Neural cell (in vitro differentiated cells): ENCODE measurements at regions not wholly inside any gene's neighbourhood (a gene's known extent, or its start where the extent isn't known, plus 50 kb on each side); places are given as distances from the start of the nearest gene placed in this dataset.
A peak's percentile ranks its signal among the peaks of the same experiment; 100 is the strongest.

Source experiments
- H2AFZ ChIP-seq: fragments of 200-600, 300-800 bp; sonication (generic), shearing (Covaris generic); 2 replicates; pipeline ENCODE4 v1.6.0; 2014; ENCODE audit warnings: low read depth, mild to moderate bottlenecking, antibody characterized with exemption, low read length, moderate library complexity
- H3F3A ChIP-seq: fragments of 200-600 bp; shearing (Covaris generic); 2 replicates; pipeline ENCODE4 v1.6.1; 2016; ENCODE audit warnings: mild to moderate bottlenecking, moderate library complexity, mixed read lengths, antibody characterized with exemption, low read length; ENCODE audit not compliant: insufficient read depth, poor library complexity, severe bottlenecking
- H3K27ac ChIP-seq: fragments of 200-600, 300-800 bp; sonication (generic), shearing (Covaris generic); 2 replicates; pipeline ENCODE4 v1.5.1; 2014; ENCODE audit warnings: mild to moderate bottlenecking, low read length, moderate library complexity
- H3K27me3 ChIP-seq: fragments of 300-800, 200-600 bp; sonication (generic), shearing (Covaris generic); 2 replicates; pipeline ENCODE4 v1.6.0; 2014; ENCODE audit warnings: mild to moderate bottlenecking, low read depth, low read length, moderate library complexity; ENCODE audit not compliant: insufficient read depth
- H3K36me3 ChIP-seq: fragments of 300-800, 200-600 bp; sonication (generic), shearing (Covaris generic); 2 replicates; pipeline ENCODE4 v1.5.1; 2014; ENCODE audit warnings: mild to moderate bottlenecking, antibody characterized with exemption, low read length, moderate library complexity; ENCODE audit not compliant: insufficient read depth
- H3K4me2 ChIP-seq: fragments of 300-800, 200-600 bp; sonication (generic), shearing (Covaris generic); 2 replicates; pipeline ENCODE4 v1.6.0; 2014; ENCODE audit warnings: mild to moderate bottlenecking, low read length
- H3K4me3 ChIP-seq: fragments of 300-800, 200-600 bp; sonication (generic), shearing (Covaris generic); 2 replicates; pipeline ENCODE4 v1.5.1; 2014; ENCODE audit warnings: mild to moderate bottlenecking, low read length, moderate library complexity
- H3K79me2 ChIP-seq: fragments of 200-600 bp; shearing (Covaris generic); replicated peaks from 2 replicates; pipeline ENCODE4 v1.6.0; 2014; ENCODE audit warnings: mild to moderate bottlenecking, low read length, moderate library complexity; ENCODE audit not compliant: insufficient read depth
- H3K9ac ChIP-seq: fragments of 300-800, 200-600 bp; sonication (generic), shearing (Covaris generic); 2 replicates; pipeline ENCODE4 v1.6.1; 2016; ENCODE audit warnings: mild to moderate bottlenecking, low read length, mixed read lengths
- H3K9me2 ChIP-seq: fragments of 200-600 bp; shearing (Covaris generic); 2 replicates; pipeline ENCODE4 v1.6.1; 2016; ENCODE audit warnings: mild to moderate bottlenecking, low read length, mixed read lengths; ENCODE audit not compliant: insufficient read depth
- H3K9me3 ChIP-seq: fragments of 200-600, 300-800 bp; sonication (generic), shearing (Covaris generic); 2 replicates; pipeline ENCODE4 v1.6.1; 2016; ENCODE audit warnings: mild to moderate bottlenecking, mixed run types, low read length, moderate library complexity, mixed read lengths
- H4K20me1 ChIP-seq: fragments of 200-600 bp; shearing (Covaris generic); 2 replicates; pipeline ENCODE4 v1.6.1; 2016; ENCODE audit warnings: mild to moderate bottlenecking, mixed run types; ENCODE audit not compliant: insufficient read depth
- EP300 ChIP-seq: fragments of 450-650 bp; conservative IDR thresholded peaks from 2 replicates; pipeline ENCODE4 v1.6.1; 2014; ENCODE audit warnings: antibody characterized with exemption, mild to moderate bottlenecking, moderate library complexity; ENCODE audit not compliant: poor library complexity, severe bottlenecking
- EZH2 ChIP-seq: fragments of 200-600, 300-800 bp; shearing (Covaris generic), sonication (generic); IDR thresholded peaks from 2 replicates; pipeline ENCODE4 v1.6.1; 2014; ENCODE audit warnings: antibody characterized with exemption, low read length, borderline replicate concordance, mild to moderate bottlenecking; ENCODE audit not compliant: insufficient read depth, poor library complexity, severe bottlenecking
- MXI1 ChIP-seq: fragments of 450-650 bp; conservative IDR thresholded peaks from 2 replicates; pipeline ENCODE4 v1.6.1; 2014; ENCODE audit warnings: antibody characterized with exemption, mild to moderate bottlenecking; ENCODE audit not compliant: poor library complexity, severe bottlenecking
- POLR2AphosphoS5 ChIP-seq: IDR thresholded peaks from 2 replicates; pipeline ENCODE4 v1.6.1; 2012
- REST ChIP-seq: IDR thresholded peaks from 2 replicates; pipeline ENCODE4 v1.6.1; 2012; ENCODE audit warnings: borderline replicate concordance
- SMC3 ChIP-seq: fragments of 450-650 bp; conservative IDR thresholded peaks from 2 replicates; pipeline ENCODE4 v1.6.1; 2014; ENCODE audit warnings: antibody characterized with exemption, mild to moderate bottlenecking, moderate library complexity; ENCODE audit not compliant: poor library complexity
- TF ChIP-seq, protein P1 (sequence below): fragments of 450-650 bp; IDR thresholded peaks from 2 replicates; pipeline ENCODE4 v1.5.1; 2014; ENCODE audit warnings: antibody characterized with exemption, mild to moderate bottlenecking, moderate library complexity; ENCODE audit not compliant: poor library complexity, severe bottlenecking

- H3K9ac ChIP-seq = no peak overlapping the region
- no peaks in the 10 kb centered on the region for H3F3A ChIP-seq
- H3K27ac ChIP-seq = peak overlapping the region; percentile 15
- H3K36me3 ChIP-seq = no peaks in the 10 kb centered on the region
- no peak overlapping the region for H3K4me2 ChIP-seq
- H3K4me3 ChIP-seq = no peak overlapping the region
- peak; percentile 36 for TF ChIP-seq POLR2AphosphoS5
- TF ChIP-seq REST = peak; percentile 72
- peak; percentile 21 for TF ChIP-seq EP300
- no peak for TF ChIP-seq SMC3
- no peaks in the 10 kb centered on the region for H3K79me2 ChIP-seq
- H3K9me3 ChIP-seq = no peaks in the 10 kb centered on the region
- H4K20me1 ChIP-seq = no peaks in the 10 kb centered on the region
- no peaks in the 10 kb centered on the region for H3K9me2 ChIP-seq
- no peak overlapping the region for H2AFZ ChIP-seq
- H3K27me3 ChIP-seq = no peaks in the 10 kb centered on the region
These were observed 427.3 kb upstream of the FRG1 start for GRCh38 chr4:189513421-189513820.

DNA sequence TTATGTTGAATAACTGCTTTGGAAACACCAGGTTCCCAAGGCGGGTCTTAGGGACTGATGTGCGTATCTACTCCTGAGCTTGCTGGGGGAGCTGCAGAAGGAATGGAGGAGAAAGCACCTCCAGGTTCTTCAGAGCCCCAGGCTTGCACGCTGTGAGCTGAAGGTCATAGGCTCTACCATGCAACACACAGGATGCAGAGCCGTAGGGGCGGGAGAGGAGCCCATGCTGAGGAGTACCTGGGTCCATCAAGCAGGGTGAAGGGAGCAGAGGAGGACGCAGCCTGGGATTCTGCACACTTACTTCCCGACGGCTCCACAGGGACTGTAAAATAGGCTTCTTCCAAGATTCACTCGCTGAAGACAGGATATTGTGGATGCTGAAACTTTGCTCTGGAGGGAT lies 426.5 kb upstream of the FRG1 start:
- TF ChIP-seq POLR2AphosphoS5 (no peak), REST (no peak), EZH2 (no peak), MXI1 (no peak), EP300 (no peak), SMC3 (no peak)
- TF ChIP-seq, protein P1, sequence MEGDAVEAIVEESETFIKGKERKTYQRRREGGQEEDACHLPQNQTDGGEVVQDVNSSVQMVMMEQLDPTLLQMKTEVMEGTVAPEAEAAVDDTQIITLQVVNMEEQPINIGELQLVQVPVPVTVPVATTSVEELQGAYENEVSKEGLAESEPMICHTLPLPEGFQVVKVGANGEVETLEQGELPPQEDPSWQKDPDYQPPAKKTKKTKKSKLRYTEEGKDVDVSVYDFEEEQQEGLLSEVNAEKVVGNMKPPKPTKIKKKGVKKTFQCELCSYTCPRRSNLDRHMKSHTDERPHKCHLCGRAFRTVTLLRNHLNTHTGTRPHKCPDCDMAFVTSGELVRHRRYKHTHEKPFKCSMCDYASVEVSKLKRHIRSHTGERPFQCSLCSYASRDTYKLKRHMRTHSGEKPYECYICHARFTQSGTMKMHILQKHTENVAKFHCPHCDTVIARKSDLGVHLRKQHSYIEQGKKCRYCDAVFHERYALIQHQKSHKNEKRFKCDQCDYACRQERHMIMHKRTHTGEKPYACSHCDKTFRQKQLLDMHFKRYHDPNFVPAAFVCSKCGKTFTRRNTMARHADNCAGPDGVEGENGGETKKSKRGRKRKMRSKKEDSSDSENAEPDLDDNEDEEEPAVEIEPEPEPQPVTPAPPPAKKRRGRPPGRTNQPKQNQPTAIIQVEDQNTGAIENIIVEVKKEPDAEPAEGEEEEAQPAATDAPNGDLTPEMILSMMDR = no peak
- Histone ChIP-seq H3K4me3 (no peak overlapping the region), H3K4me2 (no peak overlapping the region), H3K9me2 (no peaks in the 10 kb centered on the region), H3K79me2 (no peaks in the 10 kb centered on the region), H3K9me3 (no peaks in the 10 kb centered on the region), H3F3A (no peaks in the 10 kb centered on the region), H4K20me1 (no peaks in the 10 kb centered on the region), H3K27ac (no peak overlapping the region), H3K27me3 (no peaks in the 10 kb centered on the region), H3K36me3 (no peaks in the 10 kb centered on the region), H3K9ac (no peak overlapping the region), H2AFZ (no peak overlapping the region)
